SK-N-SH (cell line): ENCODE measurements at regions not wholly inside any gene's neighbourhood (a gene's known extent, or its start where the extent isn't known, plus 50 kb on each side); places are given as distances from the start of the nearest gene placed in this dataset.

ENCODE experiments used
- CTCF ChIA-PET: fragments of 300-600, 350-600 bp; formaldehyde crosslinking; extraction: SDS; loops from one replicate; lab custom pipeline; 2021; lab: Yijun Ruan, JAX
- POLR2A ChIA-PET: fragments of 350-600 bp; sonication (Branson Sonifier 250); formaldehyde crosslinking; extraction: SDS; loops from one replicate; lab custom pipeline; 2020; ENCODE audit warnings: antibody characterized with exemption, inconsistent platforms; lab: Yijun Ruan, JAX
- DNase-seq: peaks from one replicate; pipeline ENCODE4 v3.0.0; 2012
- H2AFZ ChIP-seq: fragments of 200-600 bp; sonication (generic); 2 replicates; pipeline ENCODE4 v1.8.1; 2016; ENCODE audit warnings: antibody characterized with exemption, mild to moderate bottlenecking, low read depth
- H3F3A ChIP-seq: fragments of 200-600 bp; sonication (generic); replicated peaks from 2 replicates; pipeline ENCODE3; 2016; ENCODE audit warnings: antibody characterized with exemption, mild to moderate bottlenecking; ENCODE audit not compliant: insufficient read depth
- H3K27ac ChIP-seq, 2 experiments: fragments of 200-500 bp in 1 of 2; fragments of 200-600 bp in 1 of 2; sonication (Bioruptor generic) in 1 of 2; sonication (generic), shearing (Covaris generic) in 1 of 2; 2 replicates each; pipeline versions ENCODE4 v1.5.1 to v1.6.1; 2014 to 2016; ENCODE audit warnings: low read depth in 2 of 2, inconsistent platforms in 1 of 2, low read length in 1 of 2, mild to moderate bottlenecking in 1 of 2, mixed read lengths in 1 of 2
- H3K27me3 ChIP-seq: fragments of 200-600 bp; sonication (generic), shearing (Covaris generic); 2 replicates; pipeline ENCODE4 v1.6.1; 2016; ENCODE audit warnings: mixed run types; ENCODE audit not compliant: insufficient read depth
- H3K36me3 ChIP-seq, 2 experiments: fragments of 200-500 bp in 1 of 2; fragments of 200-600 bp in 1 of 2; sonication (Bioruptor generic) in 1 of 2; sonication (generic) in 1 of 2; replicated peaks in 1 of 2; 2 replicates each; pipeline versions ENCODE3 to v1.5.1; 2014 to 2016; ENCODE audit warnings: low read length in 1 of 2, mild to moderate bottlenecking in 1 of 2; ENCODE audit not compliant: insufficient read depth in 2 of 2, control insufficient read depth in 1 of 2
- H3K4me1 ChIP-seq, 2 experiments: fragments of 200-500 bp in 1 of 2; fragments of 200-600 bp in 1 of 2; sonication (Bioruptor generic) in 1 of 2; sonication (generic), shearing (Covaris generic) in 1 of 2; 2 replicates each; pipeline versions ENCODE4 v1.5.1 to v1.6.1; 2014 to 2016; ENCODE audit warnings: low read depth in 1 of 2, low read length in 1 of 2, mixed run types in 1 of 2; ENCODE audit not compliant: insufficient read depth in 2 of 2, control insufficient read depth in 1 of 2
- H3K4me2 ChIP-seq: fragments of 200-600 bp; sonication (generic), shearing (Covaris generic); 2 replicates; pipeline ENCODE4 v1.6.1; 2017; ENCODE audit warnings: mixed run types
- H3K4me3 ChIP-seq, 2 experiments: fragments of 200-500 bp in 1 of 2; fragments of 200-600 bp in 1 of 2; sonication (Bioruptor generic) in 1 of 2; sonication (generic), shearing (Covaris generic) in 1 of 2; 2 replicates each; pipeline versions ENCODE4 v1.5.1 to v1.8.1; 2014 to 2016; ENCODE audit warnings: low read depth in 2 of 2, inconsistent platforms in 1 of 2, low read length in 1 of 2, mild to moderate bottlenecking in 1 of 2, mixed read lengths in 1 of 2, moderate library complexity in 1 of 2
- H3K79me2 ChIP-seq: fragments of 200-600 bp; sonication (generic); 2 replicates; pipeline ENCODE4 v1.8.1; 2017; ENCODE audit warnings: mild to moderate bottlenecking; ENCODE audit not compliant: insufficient read depth
- H3K9ac ChIP-seq: fragments of 200-600 bp; sonication (generic); 2 replicates; pipeline ENCODE4 v1.6.1; 2017; ENCODE audit warnings: mixed run types
- H3K9me2 ChIP-seq: fragments of 200-600 bp; sonication (generic); 2 replicates; pipeline ENCODE4 v1.6.1; 2017; ENCODE audit warnings: mixed run types
- H3K9me3 ChIP-seq: fragments of 200-600 bp; sonication (generic); 2 replicates; pipeline ENCODE4 v1.6.1; 2017; ENCODE audit warnings: mixed run types, mild to moderate bottlenecking, moderate library complexity
- H4K20me1 ChIP-seq: fragments of 200-600 bp; sonication (generic); 2 replicates; pipeline ENCODE4 v1.6.1; 2017; ENCODE audit warnings: mild to moderate bottlenecking, mixed run types; ENCODE audit not compliant: insufficient read depth
- CHD2 ChIP-seq: fragments of 150-350 bp; IDR thresholded peaks from 2 replicates; pipeline ENCODE4 v1.6.1; 2018; ENCODE audit warnings: low read length; ENCODE audit not compliant: partially characterized antibody
- ELF1 ChIP-seq: IDR thresholded peaks from 2 replicates; pipeline ENCODE4 v1.4.0; 2012
- EZH2phosphoT487 ChIP-seq: fragments of 200-600 bp; sonication (generic); IDR thresholded peaks from 2 replicates; pipeline ENCODE4 v1.6.1; 2017; ENCODE audit warnings: low read depth, mixed run types, mild to moderate bottlenecking, antibody characterized with exemption, moderate library complexity, borderline replicate concordance
- FOSL2 ChIP-seq: IDR thresholded peaks from 2 replicates; pipeline ENCODE4 v1.4.0; 2012; ENCODE audit warnings: low read depth, mild to moderate bottlenecking, moderate library complexity, borderline replicate concordance
- FOXJ3 ChIP-seq: sonication (generic); formaldehyde crosslinking; IDR thresholded peaks from 2 replicates; pipeline ENCODE4 v1.5.1; 2020; ENCODE audit warnings: mild to moderate bottlenecking, missing genetic modification reagents
- FOXM1 ChIP-seq: IDR thresholded peaks from 2 replicates; pipeline ENCODE4 v1.4.0; 2012; ENCODE audit warnings: low read depth, mild to moderate bottlenecking
- GABPA ChIP-seq: IDR thresholded peaks from 2 replicates; pipeline ENCODE4 v1.4.0; 2012; ENCODE audit warnings: low read depth, mild to moderate bottlenecking
- MEF2A ChIP-seq: IDR thresholded peaks from 2 replicates; pipeline ENCODE4 v1.4.0; 2012; ENCODE audit warnings: low read depth, borderline replicate concordance
- NRF1 ChIP-seq: IDR thresholded peaks from 2 replicates; pipeline ENCODE4 v1.6.1; 2012; ENCODE audit warnings: low read depth, mild to moderate bottlenecking, low read length
- RFX5 ChIP-seq: IDR thresholded peaks from 2 replicates; pipeline ENCODE4 v1.6.1; 2012; ENCODE audit warnings: mild to moderate bottlenecking, improper control_type of control experiment, low read length
- TAF1 ChIP-seq: IDR thresholded peaks from 2 replicates; pipeline ENCODE4 v1.6.1; 2012; ENCODE audit warnings: low read depth, mild to moderate bottlenecking, low read length, moderate library complexity, borderline replicate concordance
- YY1 ChIP-seq: IDR thresholded peaks from 2 replicates; pipeline ENCODE4 v1.4.0; 2012; ENCODE audit warnings: low read depth, mild to moderate bottlenecking
- WGBS: methylation state at CpG from one replicate; pipeline ENCODE4 v1.1.6; 2017; ENCODE audit warnings: low lambda C conversion rate; 5-methylcytosine and 5-hydroxymethylcytosine counted together
- TF ChIP-seq, protein P1 (sequence below): fragments of 150-350 bp; IDR thresholded peaks from 2 replicates; pipeline ENCODE4 v1.6.1; 2016; ENCODE audit warnings: mild to moderate bottlenecking, low read depth, low read length
- TF ChIP-seq, protein P2 (sequence below): IDR thresholded peaks from 2 replicates; pipeline ENCODE4 v1.4.0; 2012; ENCODE audit warnings: low read depth, borderline replicate concordance
- TF ChIP-seq, protein P3 (sequence below): fragments of 200-600 bp; sonication (generic); IDR thresholded peaks from 2 replicates; pipeline ENCODE4 v1.6.1; 2017; ENCODE audit warnings: antibody characterized with exemption, mild to moderate bottlenecking, moderate library complexity
- TF ChIP-seq, protein P4 (sequence below): IDR thresholded peaks from 2 replicates; pipeline ENCODE4; 2012

DNA sequence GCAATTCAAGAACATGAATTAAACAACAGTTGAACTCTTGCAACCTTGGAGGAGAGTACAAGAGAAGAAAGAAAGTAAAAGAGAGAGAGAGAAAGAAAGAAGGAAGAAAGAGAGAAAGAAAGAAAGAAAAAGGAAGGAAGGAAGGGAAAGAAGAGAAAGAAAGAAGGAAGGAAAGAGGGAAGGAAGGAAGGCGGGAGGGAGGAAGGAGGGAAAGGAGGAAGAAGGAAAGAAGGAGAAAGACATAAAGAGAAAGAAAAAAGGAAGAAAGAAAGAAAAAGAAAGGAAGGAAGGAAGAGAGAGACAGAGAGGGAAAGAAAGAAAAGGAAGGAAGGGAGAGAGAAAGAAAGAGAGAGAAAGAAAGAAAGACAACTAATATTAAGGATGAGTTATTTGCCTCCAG lies 1106.7 kb downstream of the TYW1 start:
- 35% methylated on average over 1 of the region's 1 CpG for WGBS
- no peak overlapping the region for H3K27ac ChIP-seq
- ChIA-PET POLR2A (no interaction called here), CTCF (no interaction called here)
- H3K9me3 ChIP-seq = no peaks in the 10 kb centered on the region
- H3K36me3 ChIP-seq = no peaks in the 10 kb centered on the region
- no peak overlapping the region for H3K4me2 ChIP-seq
- no peak overlapping the region for H2AFZ ChIP-seq
- H3K27me3 ChIP-seq = no peaks in the 10 kb centered on the region
- TF ChIP-seq, protein P1, sequence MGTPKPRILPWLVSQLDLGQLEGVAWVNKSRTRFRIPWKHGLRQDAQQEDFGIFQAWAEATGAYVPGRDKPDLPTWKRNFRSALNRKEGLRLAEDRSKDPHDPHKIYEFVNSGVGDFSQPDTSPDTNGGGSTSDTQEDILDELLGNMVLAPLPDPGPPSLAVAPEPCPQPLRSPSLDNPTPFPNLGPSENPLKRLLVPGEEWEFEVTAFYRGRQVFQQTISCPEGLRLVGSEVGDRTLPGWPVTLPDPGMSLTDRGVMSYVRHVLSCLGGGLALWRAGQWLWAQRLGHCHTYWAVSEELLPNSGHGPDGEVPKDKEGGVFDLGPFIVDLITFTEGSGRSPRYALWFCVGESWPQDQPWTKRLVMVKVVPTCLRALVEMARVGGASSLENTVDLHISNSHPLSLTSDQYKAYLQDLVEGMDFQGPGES = no peak
- TF ChIP-seq RFX5 (no peak), CHD2 (no peak), YY1 (no peak), GABPA (no peak), ELF1 (no peak), FOXJ3 (CRISPR knock-in tag) (no peak), EZH2phosphoT487 (no peak), FOSL2 (no peak), NRF1 (no peak), FOXM1 (no peak), TAF1 (no peak), MEF2A (no peak)
- TF ChIP-seq, protein P2, sequence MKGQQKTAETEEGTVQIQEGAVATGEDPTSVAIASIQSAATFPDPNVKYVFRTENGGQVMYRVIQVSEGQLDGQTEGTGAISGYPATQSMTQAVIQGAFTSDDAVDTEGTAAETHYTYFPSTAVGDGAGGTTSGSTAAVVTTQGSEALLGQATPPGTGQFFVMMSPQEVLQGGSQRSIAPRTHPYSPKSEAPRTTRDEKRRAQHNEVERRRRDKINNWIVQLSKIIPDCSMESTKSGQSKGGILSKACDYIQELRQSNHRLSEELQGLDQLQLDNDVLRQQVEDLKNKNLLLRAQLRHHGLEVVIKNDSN = no peak
- TF ChIP-seq, protein P3, sequence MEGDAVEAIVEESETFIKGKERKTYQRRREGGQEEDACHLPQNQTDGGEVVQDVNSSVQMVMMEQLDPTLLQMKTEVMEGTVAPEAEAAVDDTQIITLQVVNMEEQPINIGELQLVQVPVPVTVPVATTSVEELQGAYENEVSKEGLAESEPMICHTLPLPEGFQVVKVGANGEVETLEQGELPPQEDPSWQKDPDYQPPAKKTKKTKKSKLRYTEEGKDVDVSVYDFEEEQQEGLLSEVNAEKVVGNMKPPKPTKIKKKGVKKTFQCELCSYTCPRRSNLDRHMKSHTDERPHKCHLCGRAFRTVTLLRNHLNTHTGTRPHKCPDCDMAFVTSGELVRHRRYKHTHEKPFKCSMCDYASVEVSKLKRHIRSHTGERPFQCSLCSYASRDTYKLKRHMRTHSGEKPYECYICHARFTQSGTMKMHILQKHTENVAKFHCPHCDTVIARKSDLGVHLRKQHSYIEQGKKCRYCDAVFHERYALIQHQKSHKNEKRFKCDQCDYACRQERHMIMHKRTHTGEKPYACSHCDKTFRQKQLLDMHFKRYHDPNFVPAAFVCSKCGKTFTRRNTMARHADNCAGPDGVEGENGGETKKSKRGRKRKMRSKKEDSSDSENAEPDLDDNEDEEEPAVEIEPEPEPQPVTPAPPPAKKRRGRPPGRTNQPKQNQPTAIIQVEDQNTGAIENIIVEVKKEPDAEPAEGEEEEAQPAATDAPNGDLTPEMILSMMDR = no peak
- TF ChIP-seq, protein P4, sequence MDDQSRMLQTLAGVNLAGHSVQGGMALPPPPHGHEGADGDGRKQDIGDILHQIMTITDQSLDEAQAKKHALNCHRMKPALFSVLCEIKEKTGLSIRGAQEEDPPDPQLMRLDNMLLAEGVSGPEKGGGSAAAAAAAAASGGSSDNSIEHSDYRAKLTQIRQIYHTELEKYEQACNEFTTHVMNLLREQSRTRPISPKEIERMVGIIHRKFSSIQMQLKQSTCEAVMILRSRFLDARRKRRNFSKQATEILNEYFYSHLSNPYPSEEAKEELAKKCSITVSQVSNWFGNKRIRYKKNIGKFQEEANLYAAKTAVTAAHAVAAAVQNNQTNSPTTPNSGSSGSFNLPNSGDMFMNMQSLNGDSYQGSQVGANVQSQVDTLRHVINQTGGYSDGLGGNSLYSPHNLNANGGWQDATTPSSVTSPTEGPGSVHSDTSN = no peak
- no peaks in the 10 kb centered on the region for H3K9me2 ChIP-seq
- H3F3A ChIP-seq = no peaks in the 10 kb centered on the region
- no peak overlapping the region; a peak in 1 of 4 replicates for H3K4me3 ChIP-seq
- H3K79me2 ChIP-seq = no peaks in the 10 kb centered on the region
- no peak for DNase-seq
- no peaks in the 10 kb centered on the region for H4K20me1 ChIP-seq
- H3K9ac ChIP-seq = no peak overlapping the region
- peaks cover 0 to 6% of the 10 kb centered on the region in 2 experiments; a peak in 1 of 4 replicates for H3K4me1 ChIP-seq
